ENCODE measurements at regions not wholly inside any gene's neighbourhood (a gene's known extent, or its start where the extent isn't known, plus 50 kb on each side); places are given as distances from the start of the nearest gene placed in this dataset.

DNA sequence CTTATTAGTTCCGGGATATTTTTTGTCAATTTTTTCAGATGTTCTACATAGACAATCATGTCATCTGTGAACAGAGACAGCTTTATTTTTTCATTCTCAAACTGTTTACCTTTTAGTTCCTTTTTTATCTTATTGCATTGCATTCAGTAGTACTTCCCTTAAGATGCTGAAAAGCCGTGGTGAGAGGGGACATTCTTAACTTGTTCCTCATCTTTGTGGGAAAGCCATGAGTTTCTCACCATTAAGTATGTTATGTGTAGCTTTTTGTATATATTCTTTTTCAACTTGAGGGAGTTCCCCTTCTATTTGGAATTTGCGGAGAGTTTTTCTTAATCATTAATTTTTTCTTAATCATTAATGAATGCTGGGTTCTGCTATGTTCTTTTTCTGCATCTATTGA, 1727.1 kb upstream of the SEL1L start:
- DNase-seq: no peak
- Histone ChIP-seq H3K27ac (no peak overlapping the region), H3K9me3 (replicated peaks in 1 of 3) (no peaks in the 10 kb centered on the region), H3K27me3 (no peaks in the 10 kb centered on the region), H3K4me3 (no peak overlapping the region), H3K4me1 (replicated peaks in 1 of 2) (peaks cover 0 to 4% of the 10 kb centered on the region in 2 donors), H3K36me3 (replicated peaks in 1 of 2) (no peaks in the 10 kb centered on the region)
- intact Hi-C loops (cut with DNase I): no loop called here
- WGBS, 4 donors: 86 to 91% (median 88%) methylated on average over 3 of the region's 3 CpGs
- TF ChIP-seq, protein P1, sequence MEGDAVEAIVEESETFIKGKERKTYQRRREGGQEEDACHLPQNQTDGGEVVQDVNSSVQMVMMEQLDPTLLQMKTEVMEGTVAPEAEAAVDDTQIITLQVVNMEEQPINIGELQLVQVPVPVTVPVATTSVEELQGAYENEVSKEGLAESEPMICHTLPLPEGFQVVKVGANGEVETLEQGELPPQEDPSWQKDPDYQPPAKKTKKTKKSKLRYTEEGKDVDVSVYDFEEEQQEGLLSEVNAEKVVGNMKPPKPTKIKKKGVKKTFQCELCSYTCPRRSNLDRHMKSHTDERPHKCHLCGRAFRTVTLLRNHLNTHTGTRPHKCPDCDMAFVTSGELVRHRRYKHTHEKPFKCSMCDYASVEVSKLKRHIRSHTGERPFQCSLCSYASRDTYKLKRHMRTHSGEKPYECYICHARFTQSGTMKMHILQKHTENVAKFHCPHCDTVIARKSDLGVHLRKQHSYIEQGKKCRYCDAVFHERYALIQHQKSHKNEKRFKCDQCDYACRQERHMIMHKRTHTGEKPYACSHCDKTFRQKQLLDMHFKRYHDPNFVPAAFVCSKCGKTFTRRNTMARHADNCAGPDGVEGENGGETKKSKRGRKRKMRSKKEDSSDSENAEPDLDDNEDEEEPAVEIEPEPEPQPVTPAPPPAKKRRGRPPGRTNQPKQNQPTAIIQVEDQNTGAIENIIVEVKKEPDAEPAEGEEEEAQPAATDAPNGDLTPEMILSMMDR (IDR thresholded peaks at IDR 0.05): no peak
- no peak for TF ChIP-seq POLR2A (IDR thresholded peaks at IDR 0.05)

DNA sequence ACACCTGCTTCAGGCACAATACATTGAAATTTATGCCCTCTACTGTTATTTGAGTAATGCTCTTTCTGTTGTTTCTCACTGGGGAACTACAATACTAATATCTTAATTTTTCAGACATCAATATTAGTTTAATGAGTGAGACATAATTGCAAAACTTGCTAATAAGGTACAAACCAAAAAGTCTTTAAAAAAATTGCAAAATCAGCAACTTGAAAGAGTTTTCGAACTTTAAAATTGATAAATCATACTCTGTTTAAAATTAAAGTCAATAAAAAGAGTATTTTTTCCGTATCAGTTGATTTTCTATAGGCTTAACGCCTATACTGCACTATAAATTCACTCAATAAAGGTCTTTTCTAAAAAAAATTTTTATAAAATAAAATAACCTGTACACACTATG, 1735.9 kb upstream of the SEL1L start:
- DNase-seq: no peak
- 77 to 89% (median 83%) methylated on average over 3 of the region's 3 CpGs for WGBS, 4 donors
- H3K27me3 ChIP-seq: no peaks in the 10 kb centered on the region

DNA sequence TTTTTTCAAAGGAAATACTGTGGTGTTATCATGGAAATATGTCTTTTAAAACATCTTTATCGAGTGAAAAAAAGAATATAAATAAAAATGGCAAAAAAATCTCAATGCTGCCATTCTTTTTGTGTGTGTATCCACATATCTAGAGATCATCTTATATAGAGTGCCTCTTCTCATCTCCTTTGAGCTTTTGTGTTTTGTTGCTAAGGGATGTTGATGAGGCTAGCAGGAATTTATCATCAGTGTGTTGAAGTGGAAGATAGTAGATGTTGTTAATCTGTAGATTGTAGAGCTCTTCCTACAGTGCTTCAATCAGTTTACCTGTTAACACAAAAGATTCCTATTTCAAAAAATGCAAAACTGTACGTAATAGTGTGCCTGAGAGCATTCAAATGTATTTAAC, 1738.0 kb upstream of the SEL1L start:
- no peaks in the 10 kb centered on the region for H3K36me3 ChIP-seq (replicated peaks in 1 of 2)
- intact Hi-C loops (cut with DNase I): no loop called here
- no peak overlapping the region for H3K27ac ChIP-seq
- H3K4me3 ChIP-seq: no peak overlapping the region
- 71 to 82% (median 74%) methylated on average over 2 of the region's 2 CpGs for WGBS, 4 donors
- no peaks in the 10 kb centered on the region for H3K9me3 ChIP-seq (replicated peaks in 1 of 3)
- no peak for DNase-seq
- H3K27me3 ChIP-seq: no peaks in the 10 kb centered on the region
- TF ChIP-seq POLR2A (IDR thresholded peaks at IDR 0.05): no peak
- TF ChIP-seq, protein P1 (IDR thresholded peaks at IDR 0.05): no peak
- H3K4me1 ChIP-seq (replicated peaks in 1 of 2): no peaks in the 10 kb centered on the region

More for the DNA sequence above, 1735.9 kb upstream of the SEL1L start:
- no peaks in the 10 kb centered on the region for H3K9me3 ChIP-seq (replicated peaks in 1 of 3)
- TF ChIP-seq, protein P1 (IDR thresholded peaks at IDR 0.05): no peak
- TF ChIP-seq POLR2A (IDR thresholded peaks at IDR 0.05): no peak
- H3K4me3 ChIP-seq: no peak overlapping the region
- H3K36me3 ChIP-seq (replicated peaks in 1 of 2): no peaks in the 10 kb centered on the region
- intact Hi-C loops (cut with DNase I): no loop called here
- no peak overlapping the region for H3K27ac ChIP-seq
- H3K4me1 ChIP-seq (replicated peaks in 1 of 2): no peaks in the 10 kb centered on the region

DNA sequence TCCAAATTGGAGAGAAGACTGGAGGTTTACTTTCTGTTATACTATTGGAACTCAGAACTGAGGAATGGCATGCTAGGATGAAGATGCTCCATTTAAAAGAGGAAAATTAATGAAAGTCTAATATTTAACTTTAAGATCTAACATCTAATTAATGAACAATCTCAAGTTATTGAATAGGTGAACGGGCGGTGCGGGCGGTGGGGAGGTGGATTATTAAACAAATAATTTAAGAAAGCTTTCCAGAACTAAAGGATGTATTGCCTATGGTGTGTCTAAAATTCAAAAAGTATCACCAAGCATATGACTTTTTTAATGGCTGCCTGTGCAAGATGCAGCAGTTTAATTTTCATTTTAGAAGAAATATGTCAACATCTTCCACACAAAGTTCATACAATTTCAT, 1747.1 kb upstream of the SEL1L start:
- no peaks in the 10 kb centered on the region for H3K4me1 ChIP-seq (replicated peaks in 1 of 2)
- no peaks in the 10 kb centered on the region for H3K9me3 ChIP-seq (replicated peaks in 1 of 3)
- H3K4me3 ChIP-seq: no peak overlapping the region
- WGBS, 4 donors: 95 to 98% (median 97%) methylated on average over 4 of the region's 4 CpGs
- no peak for DNase-seq
- H3K27me3 ChIP-seq: no peaks in the 10 kb centered on the region
- no peaks in the 10 kb centered on the region for H3K36me3 ChIP-seq (replicated peaks in 1 of 2)
- H3K27ac ChIP-seq: no peak overlapping the region
- TF ChIP-seq, protein P1 (IDR thresholded peaks at IDR 0.05): no peak
- TF ChIP-seq POLR2A (IDR thresholded peaks at IDR 0.05): no peak
- intact Hi-C loops (cut with DNase I): no loop called here
